ENCODE measurements at regions not wholly inside any gene's neighbourhood (a gene's known extent, or its start where the extent isn't known, plus 50 kb on each side); places are given as distances from the start of the nearest gene placed in this dataset.

- TF ChIP-seq, protein P1, sequence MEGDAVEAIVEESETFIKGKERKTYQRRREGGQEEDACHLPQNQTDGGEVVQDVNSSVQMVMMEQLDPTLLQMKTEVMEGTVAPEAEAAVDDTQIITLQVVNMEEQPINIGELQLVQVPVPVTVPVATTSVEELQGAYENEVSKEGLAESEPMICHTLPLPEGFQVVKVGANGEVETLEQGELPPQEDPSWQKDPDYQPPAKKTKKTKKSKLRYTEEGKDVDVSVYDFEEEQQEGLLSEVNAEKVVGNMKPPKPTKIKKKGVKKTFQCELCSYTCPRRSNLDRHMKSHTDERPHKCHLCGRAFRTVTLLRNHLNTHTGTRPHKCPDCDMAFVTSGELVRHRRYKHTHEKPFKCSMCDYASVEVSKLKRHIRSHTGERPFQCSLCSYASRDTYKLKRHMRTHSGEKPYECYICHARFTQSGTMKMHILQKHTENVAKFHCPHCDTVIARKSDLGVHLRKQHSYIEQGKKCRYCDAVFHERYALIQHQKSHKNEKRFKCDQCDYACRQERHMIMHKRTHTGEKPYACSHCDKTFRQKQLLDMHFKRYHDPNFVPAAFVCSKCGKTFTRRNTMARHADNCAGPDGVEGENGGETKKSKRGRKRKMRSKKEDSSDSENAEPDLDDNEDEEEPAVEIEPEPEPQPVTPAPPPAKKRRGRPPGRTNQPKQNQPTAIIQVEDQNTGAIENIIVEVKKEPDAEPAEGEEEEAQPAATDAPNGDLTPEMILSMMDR (IDR thresholded peaks at IDR 0.05) = no peak
- DNase-seq = no peak
- intact Hi-C loops (cut with DNase I; ENCODE audit: low total_unique reads) = loop anchor here (10.0 kb wide), 1 partner anchor 1980 kb away; no protein-coding TSS in a partner anchor
Measured at GRCh38 chr3:180274536-180274935, 237.8 kb upstream of the PEX5L start.

DNA sequence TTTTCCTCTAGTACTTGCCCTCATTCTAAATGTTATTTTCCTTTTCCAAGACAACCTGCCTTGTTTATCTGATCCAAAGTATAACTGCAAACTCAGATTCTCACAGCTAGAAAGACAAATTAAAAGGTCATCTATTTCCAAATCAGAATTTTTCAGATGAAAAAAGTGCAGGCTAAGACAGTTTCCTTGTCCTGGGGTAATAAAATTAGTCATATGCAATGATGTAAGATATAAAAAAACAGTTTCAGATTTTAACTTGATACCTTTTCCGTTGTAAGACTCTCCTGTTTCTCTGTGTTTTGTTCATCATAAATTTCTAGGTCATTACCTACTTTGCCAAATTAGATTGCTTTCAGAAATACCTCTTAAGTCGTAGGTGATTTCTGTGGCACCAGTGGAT lies 238.4 kb upstream of the PEX5L start:
- Histone ChIP-seq H3K9me3 (no peaks in the 10 kb centered on the region), H3K36me3 (no peaks in the 10 kb centered on the region), H3K4me3 (no peak overlapping the region), H3K27me3 (no peaks in the 10 kb centered on the region), H3K27ac (no peak overlapping the region), H3K4me1 (no peaks in the 10 kb centered on the region)
- intact Hi-C loops (cut with DNase I; ENCODE audit: low total_unique reads) = loop anchor here (10.0 kb wide), 1 partner anchor 1980 kb away; no protein-coding TSS in a partner anchor
- TF ChIP-seq, protein P1 (IDR thresholded peaks at IDR 0.05) = no peak
- DNase-seq = no peak

More at GRCh38 chr3:180274536-180274935, 237.8 kb upstream of the PEX5L start:
- Histone ChIP-seq H3K27ac (no peak overlapping the region), H3K36me3 (no peaks in the 10 kb centered on the region), H3K4me1 (no peaks in the 10 kb centered on the region), H3K4me3 (no peak overlapping the region), H3K27me3 (no peaks in the 10 kb centered on the region), H3K9me3 (no peaks in the 10 kb centered on the region)

GRCh38 chr3:180277041-180277440 lies 240.3 kb upstream of the PEX5L start:
- no peak overlapping the region for H3K27ac ChIP-seq
- H3K27me3 ChIP-seq = no peaks in the 10 kb centered on the region
- no peaks in the 10 kb centered on the region for H3K4me1 ChIP-seq
- TF ChIP-seq, protein P1 (IDR thresholded peaks at IDR 0.05) = no peak
- intact Hi-C loops (cut with DNase I; ENCODE audit: low total_unique reads) = loop anchor here (10.0 kb wide), 1 partner anchor 1978 kb away; no protein-coding TSS in a partner anchor
- DNase-seq = no peak
- no peaks in the 10 kb centered on the region for H3K9me3 ChIP-seq
- no peaks in the 10 kb centered on the region for H3K36me3 ChIP-seq
- H3K4me3 ChIP-seq = no peak overlapping the region

GRCh38 chr3:180278583-180279188 lies 241.9 kb upstream of the PEX5L start:
- H3K9me3 ChIP-seq = no peaks in the 10 kb centered on the region
- no peak for DNase-seq
- intact Hi-C loops (cut with DNase I; ENCODE audit: low total_unique reads) = loop anchor here (10.0 kb wide), 1 partner anchor 1976 kb away; no protein-coding TSS in a partner anchor
- H3K27me3 ChIP-seq = no peaks in the 10 kb centered on the region
- TF ChIP-seq, protein P1 (IDR thresholded peaks at IDR 0.05) = no peak
- H3K4me1 ChIP-seq = no peaks in the 10 kb centered on the region
- no peaks in the 10 kb centered on the region for H3K36me3 ChIP-seq
- no peak overlapping the region for H3K27ac ChIP-seq
- H3K4me3 ChIP-seq = no peak overlapping the region

DNA sequence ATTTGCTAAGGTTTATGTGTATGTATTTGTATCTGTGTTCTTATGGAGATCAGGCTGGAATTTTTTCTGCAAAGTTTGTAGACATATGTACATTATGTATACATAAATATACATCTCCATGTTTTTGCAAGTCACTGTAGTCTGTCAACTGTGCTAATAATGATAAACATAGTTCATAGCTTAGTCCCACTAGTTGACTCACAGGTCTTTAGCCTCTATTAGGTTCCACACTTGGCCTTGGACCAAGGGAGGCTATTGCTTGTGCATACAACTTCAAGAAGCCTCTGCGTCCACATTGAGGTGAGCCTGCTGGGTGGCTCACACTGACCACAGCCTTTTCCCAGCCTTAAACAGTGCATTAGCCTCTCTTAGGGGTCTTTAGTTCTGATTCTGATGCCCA lies 243.8 kb upstream of the PEX5L start:
- H3K9me3 ChIP-seq = no peaks in the 10 kb centered on the region
- H3K27me3 ChIP-seq = no peaks in the 10 kb centered on the region
- no peak overlapping the region for H3K4me3 ChIP-seq
- intact Hi-C loops (cut with DNase I; ENCODE audit: low total_unique reads) = no loop called here
- no peak for DNase-seq
- TF ChIP-seq, protein P1 (IDR thresholded peaks at IDR 0.05) = no peak
- no peak overlapping the region for H3K27ac ChIP-seq
- H3K36me3 ChIP-seq = no peaks in the 10 kb centered on the region
- H3K4me1 ChIP-seq = no peaks in the 10 kb centered on the region

Data from tibial artery (tissue), 4 donors.